Mononuclear cell (primary cell): ENCODE measurements at regions not wholly inside any gene's neighbourhood (a gene's known extent, or its start where the extent isn't known, plus 50 kb on each side); places are given as distances from the start of the nearest gene placed in this dataset.
A peak's percentile ranks its signal among the peaks of the same experiment; 100 is the strongest.

ENCODE experiments used
- H3K27me3 ChIP-seq: 2 replicates; pipeline ENCODE4 v1.6.0; 2011; ENCODE audit warnings: low read length, control low read depth; ENCODE audit not compliant: insufficient read depth
- H3K4me1 ChIP-seq: 2 replicates; pipeline ENCODE4 v1.5.1; 2011; ENCODE audit warnings: mild to moderate bottlenecking, low read length, control low read depth; ENCODE audit not compliant: insufficient read depth
- H3K4me3 ChIP-seq: 2 replicates; pipeline ENCODE4 v1.5.1; 2011; ENCODE audit warnings: mild to moderate bottlenecking, low read length, moderate library complexity
- H3K9me3 ChIP-seq: 2 replicates; pipeline ENCODE4 v1.5.1; 2011; ENCODE audit warnings: low read depth, mild to moderate bottlenecking, control low read depth, low read length

- no peaks in the 10 kb centered on the region for H3K27me3 ChIP-seq
- H3K4me3 ChIP-seq: no peak overlapping the region
- H3K4me1 ChIP-seq: no peaks in the 10 kb centered on the region
- no peaks in the 10 kb centered on the region for H3K9me3 ChIP-seq
Measured at GRCh38 chr1:244988521-244988920, 124.2 kb upstream of the HNRNPU start.

DNA sequence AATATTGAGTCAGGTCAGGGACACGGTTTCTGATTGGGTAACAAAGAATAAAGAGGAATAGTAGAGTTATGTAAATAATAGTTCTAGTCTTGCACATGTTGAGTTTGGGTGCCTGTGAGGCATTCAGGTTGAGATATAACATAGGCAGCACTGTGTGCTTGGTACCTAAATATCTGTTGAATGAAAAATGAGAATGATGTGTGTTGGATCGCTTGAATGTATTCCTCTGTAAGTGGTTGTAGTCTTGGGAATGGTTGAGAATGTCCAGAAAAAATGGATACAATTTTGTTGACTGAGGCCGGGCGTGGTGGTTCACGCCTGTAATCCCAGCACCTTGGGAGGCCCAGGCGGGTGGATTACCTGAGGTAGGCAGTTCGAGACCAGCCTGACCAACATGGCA, 116.3 kb upstream of the HNRNPU start:
- H3K4me3 ChIP-seq: no peak overlapping the region
- no peaks in the 10 kb centered on the region for H3K9me3 ChIP-seq
- H3K4me1 ChIP-seq: no peaks in the 10 kb centered on the region
- no peaks in the 10 kb centered on the region for H3K27me3 ChIP-seq

DNA sequence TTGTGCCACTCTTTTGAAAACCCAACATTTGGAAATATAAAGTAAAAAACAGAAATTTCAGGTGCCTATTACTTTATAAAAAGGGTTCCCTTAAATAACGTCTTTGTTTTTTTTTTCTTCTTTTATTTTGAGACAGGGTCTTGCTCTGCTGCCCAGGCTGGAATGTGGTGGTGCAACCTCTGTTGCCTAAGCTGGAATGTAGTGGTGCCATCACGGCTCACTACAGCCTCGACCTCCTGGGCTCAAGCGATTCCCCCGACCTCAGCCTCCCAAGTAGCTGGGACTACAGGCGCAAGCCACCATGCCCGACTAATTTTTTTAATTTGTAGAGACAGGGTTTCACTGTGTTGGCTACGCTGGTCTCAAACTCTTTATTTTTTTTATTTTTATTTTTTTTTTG, 110.2 kb upstream of the HNRNPU start:
- H3K4me3 ChIP-seq: no peak overlapping the region
- H3K9me3 ChIP-seq: no peaks in the 10 kb centered on the region
- no peaks in the 10 kb centered on the region for H3K27me3 ChIP-seq
- peaks cover 4% of the 10 kb centered on the region for H3K4me1 ChIP-seq

DNA sequence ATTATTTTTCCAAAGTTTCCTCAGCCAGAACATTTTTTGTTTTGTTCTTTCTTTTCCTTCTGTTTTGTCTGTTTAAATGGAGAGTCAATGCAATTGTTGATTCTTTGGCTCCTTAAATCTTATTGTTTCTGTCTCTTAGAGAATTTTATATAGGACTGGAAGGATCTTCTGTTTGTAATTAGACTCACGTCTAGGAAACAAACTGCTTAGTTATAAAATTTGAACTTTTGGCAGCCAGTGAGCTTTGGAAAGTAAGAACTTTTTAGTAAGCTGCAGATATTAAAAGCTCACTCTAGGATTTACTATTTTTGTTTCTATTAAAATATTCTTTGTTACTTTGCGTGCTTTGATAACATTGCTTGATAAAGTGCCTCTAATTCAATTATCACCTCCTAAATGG, 109.8 kb upstream of the HNRNPU start:
- no peaks in the 10 kb centered on the region for H3K27me3 ChIP-seq
- H3K4me1 ChIP-seq: peaks cover 4% of the 10 kb centered on the region
- H3K4me3 ChIP-seq: no peak overlapping the region
- H3K9me3 ChIP-seq: no peaks in the 10 kb centered on the region

DNA sequence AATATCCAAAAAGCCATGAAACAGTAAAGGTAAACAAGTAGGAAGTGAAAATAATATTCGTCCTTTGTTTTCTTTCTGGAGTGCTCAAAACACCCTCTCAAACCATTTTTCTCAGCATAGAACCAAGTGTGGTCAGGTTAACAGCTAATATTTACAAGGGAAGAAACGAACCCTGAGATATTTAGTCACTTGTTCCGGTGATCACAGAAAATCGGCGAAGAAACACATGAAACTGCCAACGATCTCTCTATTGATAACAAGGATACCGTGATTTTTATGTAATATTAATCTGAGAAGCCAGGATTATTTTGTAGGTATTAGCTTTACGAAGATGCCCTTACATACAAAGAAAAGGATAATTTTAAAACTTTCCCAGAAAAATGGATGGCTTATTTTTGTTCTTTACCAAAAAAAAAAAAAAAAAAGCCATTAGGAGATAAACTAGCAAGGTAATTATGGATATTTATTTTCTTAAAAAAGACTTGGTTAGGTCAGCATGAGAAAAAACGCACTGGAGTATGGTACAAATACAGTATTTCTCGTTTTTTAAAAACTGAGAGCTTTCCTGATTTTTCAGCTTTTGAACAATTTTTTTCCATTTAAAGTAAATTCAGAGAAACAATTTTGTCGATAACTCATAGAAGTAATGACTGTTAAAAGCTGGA, 107.3 kb upstream of the HNRNPU start:
- no peaks in the 10 kb centered on the region for H3K9me3 ChIP-seq
- H3K27me3 ChIP-seq: no peaks in the 10 kb centered on the region
- H3K4me3 ChIP-seq: peak overlapping the region; percentile 61
- peaks cover 4% of the 10 kb centered on the region for H3K4me1 ChIP-seq

- H3K4me3 ChIP-seq: peak overlapping the region; percentile 61
- peaks cover 5% of the 10 kb centered on the region for H3K4me1 ChIP-seq
- no peaks in the 10 kb centered on the region for H3K27me3 ChIP-seq
- no peaks in the 10 kb centered on the region for H3K9me3 ChIP-seq
Measured at GRCh38 chr1:244970744-244971551, 106.6 kb upstream of the HNRNPU start.

GRCh38 chr1:244970236-244970743, 105.9 kb upstream of the HNRNPU start:
- peak overlapping the region; percentile 61 for H3K4me3 ChIP-seq
- peaks cover 12% of the 10 kb centered on the region for H3K4me1 ChIP-seq
- no peaks in the 10 kb centered on the region for H3K9me3 ChIP-seq
- H3K27me3 ChIP-seq: no peaks in the 10 kb centered on the region

- Histone ChIP-seq H3K9me3 (no peaks in the 10 kb centered on the region), H3K4me1 (peaks cover 16% of the 10 kb centered on the region), H3K27me3 (no peaks in the 10 kb centered on the region), H3K4me3 (peak overlapping the region; percentile 61)
Measured at GRCh38 chr1:244969355-244970235, 105.3 kb upstream of the HNRNPU start.

DNA sequence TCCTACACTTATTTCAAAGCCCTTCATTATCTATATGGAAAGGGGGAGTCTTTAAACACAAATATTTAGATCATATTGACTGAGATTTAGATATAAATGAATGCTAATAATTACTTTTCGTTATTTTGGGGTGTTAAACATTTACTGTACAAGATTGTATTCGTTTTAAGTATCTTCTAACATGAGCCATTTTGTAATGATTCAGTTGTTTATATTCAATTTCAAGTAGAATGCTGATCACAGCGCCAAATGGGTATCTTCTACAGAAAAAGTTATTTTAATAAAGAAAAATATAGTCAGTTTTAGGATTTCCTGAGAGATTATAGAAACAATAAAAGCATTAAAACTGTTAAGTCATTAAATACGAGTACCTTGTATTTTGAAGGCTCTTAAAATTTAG, 104.5 kb upstream of the HNRNPU start:
- peaks cover 23% of the 10 kb centered on the region for H3K4me1 ChIP-seq
- no peaks in the 10 kb centered on the region for H3K9me3 ChIP-seq
- H3K27me3 ChIP-seq: no peaks in the 10 kb centered on the region
- H3K4me3 ChIP-seq: peak overlapping the region; percentile 5

GRCh38 chr1:244968471-244968871, 104.1 kb upstream of the HNRNPU start:
- H3K4me3 ChIP-seq: no peak overlapping the region
- H3K4me1 ChIP-seq: peaks cover 27% of the 10 kb centered on the region

DNA sequence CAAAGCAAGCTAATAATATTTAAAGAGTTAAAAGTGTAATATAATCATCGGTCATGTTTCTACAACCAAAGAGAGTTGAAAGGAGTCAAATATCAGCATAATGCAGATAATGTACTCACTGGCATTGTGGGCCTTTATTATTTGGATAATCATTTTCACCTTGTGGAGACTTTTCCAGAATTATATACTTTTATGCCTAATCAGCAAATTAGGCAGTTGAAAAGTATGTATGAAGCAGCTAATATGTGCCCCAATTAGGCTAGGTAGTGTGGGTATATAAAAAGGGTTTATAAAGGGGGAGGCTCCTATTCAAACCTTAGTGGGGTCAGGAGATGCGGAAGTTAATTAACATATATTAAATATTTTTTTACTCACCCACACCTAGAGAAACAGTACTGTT, 102.8 kb upstream of the HNRNPU start:
- no peaks in the 10 kb centered on the region for H3K27me3 ChIP-seq
- H3K9me3 ChIP-seq: no peaks in the 10 kb centered on the region
- peaks cover 33% of the 10 kb centered on the region for H3K4me1 ChIP-seq

More at GRCh38 chr1:244968471-244968871, 104.1 kb upstream of the HNRNPU start:
- H3K27me3 ChIP-seq: no peaks in the 10 kb centered on the region
- H3K9me3 ChIP-seq: no peaks in the 10 kb centered on the region

GRCh38 chr1:244965185-244966030, 101.1 kb upstream of the HNRNPU start:
- Histone ChIP-seq H3K4me3 (no peak overlapping the region), H3K4me1 (peaks cover 34% of the 10 kb centered on the region), H3K9me3 (no peaks in the 10 kb centered on the region), H3K27me3 (no peaks in the 10 kb centered on the region)

More for the DNA sequence above, 102.8 kb upstream of the HNRNPU start:
- H3K4me3 ChIP-seq: no peak overlapping the region

- H3K27me3 ChIP-seq: no peaks in the 10 kb centered on the region
- peaks cover 34% of the 10 kb centered on the region for H3K4me1 ChIP-seq
- no peaks in the 10 kb centered on the region for H3K9me3 ChIP-seq
- no peak overlapping the region for H3K4me3 ChIP-seq
Measured at GRCh38 chr1:244964112-244964971, 100.0 kb upstream of the HNRNPU start.
